ENCODE measurements at regions not wholly inside any gene's neighbourhood (a gene's known extent, or its start where the extent isn't known, plus 50 kb on each side); places are given as distances from the start of the nearest gene placed in this dataset.

DNA sequence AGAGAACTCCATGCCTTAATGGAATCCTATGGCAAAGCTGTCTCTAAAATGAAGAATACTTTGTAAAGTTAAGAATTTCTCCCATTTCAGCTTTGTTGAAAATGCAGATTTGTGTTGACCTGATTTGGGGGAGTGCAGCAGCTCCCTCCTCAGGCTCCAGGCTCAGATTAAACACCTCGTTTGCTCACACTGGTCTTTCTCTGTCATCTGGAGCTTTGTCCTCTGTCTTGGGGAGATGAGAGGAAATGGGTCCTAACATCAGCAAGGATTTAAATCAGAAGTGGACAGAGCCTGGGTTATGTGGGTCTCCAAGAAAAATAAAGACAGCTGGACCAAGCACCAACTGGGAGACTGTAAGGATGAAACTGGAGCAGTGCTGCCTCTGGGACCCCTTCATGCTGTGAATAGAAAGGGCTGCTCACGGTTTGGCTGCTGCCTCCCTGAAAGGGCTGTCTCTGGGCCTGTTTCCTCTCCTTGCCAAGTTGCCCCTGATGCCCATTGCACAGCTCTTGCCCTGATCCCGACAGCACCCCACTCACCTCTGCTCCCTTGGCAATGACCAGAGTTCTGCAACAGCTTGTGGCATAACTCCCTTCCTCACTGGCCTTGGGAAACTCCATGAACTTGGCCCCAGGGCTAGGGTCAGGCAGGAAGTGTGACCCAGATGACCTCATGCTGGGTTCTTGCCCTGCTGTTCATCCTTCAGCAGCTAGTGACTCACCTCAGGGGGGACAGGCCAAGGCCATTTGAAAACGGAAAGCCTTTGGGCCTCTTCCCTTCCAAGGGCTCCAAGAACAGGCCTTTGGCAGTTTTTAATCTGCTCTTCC is 197.2 kb downstream of the CYP26B1 start:
- Histone ChIP-seq H3K79me2 (ENCODE audit: control insufficient read depth in 1 of 2, insufficient read depth in 2 of 2, low read length in 2 of 2) (no peaks in the 10 kb centered on the region), H4K20me1 (replicated peaks in 1 of 2; ENCODE audit: control insufficient read depth in 1 of 2, insufficient read depth in 2 of 2, low read length in 2 of 2) (no peaks in the 10 kb centered on the region), H3K27ac (ENCODE audit: low read depth, low read length) (no peak overlapping the region), H3K4me1 (replicated peaks in 1 of 4; ENCODE audit: control insufficient read depth in 3 of 4, insufficient read depth in 4 of 4, low read length in 3 of 4) (no peaks in the 10 kb centered on the region; a peak in 1 of 7 replicates), H3K4me2 (ENCODE audit: insufficient read depth in 1 of 2, low read depth in 2 of 2, low read length in 2 of 2) (no peak overlapping the region), H3K9ac (replicated peaks in 1 of 4; ENCODE audit: extremely low read depth in 1 of 4, low read depth in 3 of 4, low read length in 3 of 4) (no peak overlapping the region), H2AK5ac (ENCODE audit: low read depth, low read length) (no peak overlapping the region), H2BK15ac (ENCODE audit: low read length) (no peak overlapping the region), H2BK5ac (ENCODE audit: low read depth, low read length) (no peak overlapping the region), H3K27me3 (replicated peaks in 1 of 4; ENCODE audit: control insufficient read depth in 3 of 4, extremely low read depth in 1 of 4, insufficient read depth in 3 of 4, low read length in 3 of 4) (no peaks in the 10 kb centered on the region), H3K9me3 (ENCODE audit: insufficient read depth in 2 of 2, low read depth in 1 of 2, low read length in 1 of 2) (no peaks in the 10 kb centered on the region), H4K5ac (ENCODE audit: insufficient read length, low read depth, low read length) (no peak overlapping the region), H4K8ac (ENCODE audit: extremely low read depth, insufficient read depth, low read length) (no peak overlapping the region), H2BK20ac (ENCODE audit: low read length) (no peak overlapping the region), H2BK120ac (replicated peaks; ENCODE audit: low read depth, low read length) (no peak overlapping the region), H2BK12ac (ENCODE audit: low read depth, low read length) (no peak overlapping the region), H3K4me3 (ENCODE audit: extremely low read depth in 1 of 4, insufficient read depth in 2 of 4, low read depth in 3 of 4, low read length in 4 of 4) (no peak overlapping the region), H3K23ac (ENCODE audit: insufficient read length) (no peak overlapping the region), H3K79me1 (ENCODE audit: low read depth, low read length) (no peaks in the 10 kb centered on the region), H3K4ac (replicated peaks; ENCODE audit: insufficient read length, low read depth, low read length) (no peak overlapping the region), H3K14ac (ENCODE audit: insufficient read length) (no peak overlapping the region), H3K18ac (ENCODE audit: extremely low read depth, low read length) (no peak overlapping the region), H3K56ac (replicated peaks; ENCODE audit: insufficient read length, low read depth, low read length) (no peak overlapping the region), H2AFZ (ENCODE audit: low read length) (no peak overlapping the region), H3K36me3 (ENCODE audit: control insufficient read depth in 2 of 4, insufficient read depth in 4 of 4, low read length in 3 of 4) (no peaks in the 10 kb centered on the region), H3K23me2 (ENCODE audit: low read depth, low read length) (no peaks in the 10 kb centered on the region), H4K91ac (replicated peaks; ENCODE audit: insufficient read length, low read length) (no peak overlapping the region)
- WGBS, 2 experiments (ENCODE audit: extremely low coverage in 1 of 2, insufficient coverage in 1 of 2, insufficient read length in 1 of 2, insufficient replicate concordance in 2 of 2, low coverage in 1 of 2, low lambda C conversion rate in 2 of 2, missing lambda C conversion rate in 1 of 2) = 78% methylated on average over 4 of the region's 4 CpGs; no CpG with 5 or more reads in 1 of the 2 experiments
- FAIRE-seq (no peak), DNase-seq (ENCODE audit: low read depth in 1 of 2, low spot score in 2 of 2) (no peak)
- TF ChIP-seq RXRA (IDR thresholded peaks at IDR 0.05; ENCODE audit: insufficient read depth, low read depth, low read length) = 0 out of 2 replicates have a peak, but pooled peaks have one; percentile 12
- TF ChIP-seq SP2 (IDR thresholded peaks at IDR 0.05; ENCODE audit: low read length) = no peak
- CTCF ChIA-PET (ENCODE audit: partially characterized antibody) = interaction anchor here (0.7 to 3.4 kb wide), 8 partner anchors 11 to 148 kb away, joined by 3 to 22 read pairs (median 4); no protein-coding TSS in a partner anchor
- POLR2A ChIA-PET (ENCODE audit: partially characterized antibody) = interaction anchor here (1.8 kb wide), 1 partner anchor 16 kb away, joined by 5 read pairs; no protein-coding TSS in a partner anchor
